SK-N-SH (cell line): ENCODE measurements at regions not wholly inside any gene's neighbourhood (a gene's known extent, or its start where the extent isn't known, plus 50 kb on each side); places are given as distances from the start of the nearest gene placed in this dataset.
"Not testable (repeated sequence)": the region's sequence is repeated elsewhere in the genome, so short reads cannot be mapped to it uniquely, and the experiment has no call there.

Experiments used
- CTCF ChIA-PET: fragments of 300-600, 350-600 bp; formaldehyde crosslinking; extraction: SDS; loops from one replicate; lab custom pipeline; 2021; lab: Yijun Ruan, JAX
- POLR2A ChIA-PET: fragments of 350-600 bp; sonication (Branson Sonifier 250); formaldehyde crosslinking; extraction: SDS; loops from one replicate; lab custom pipeline; 2020; ENCODE audit warnings: antibody characterized with exemption, inconsistent platforms; lab: Yijun Ruan, JAX
- DNase-seq: peaks from one replicate; pipeline ENCODE4 v3.0.0; 2012
- H2AFZ ChIP-seq: fragments of 200-600 bp; sonication (generic); 2 replicates; pipeline ENCODE4 v1.8.1; 2016; ENCODE audit warnings: antibody characterized with exemption, mild to moderate bottlenecking, low read depth
- H3F3A ChIP-seq: fragments of 200-600 bp; sonication (generic); replicated peaks from 2 replicates; pipeline ENCODE3; 2016; ENCODE audit warnings: antibody characterized with exemption, mild to moderate bottlenecking; ENCODE audit not compliant: insufficient read depth
- H3K27ac ChIP-seq, 2 experiments: fragments of 200-500 bp in 1 of 2; fragments of 200-600 bp in 1 of 2; sonication (Bioruptor generic) in 1 of 2; sonication (generic), shearing (Covaris generic) in 1 of 2; 2 replicates each; pipeline versions ENCODE4 v1.5.1 to v1.6.1; 2014 to 2016; ENCODE audit warnings: low read depth in 2 of 2, inconsistent platforms in 1 of 2, low read length in 1 of 2, mild to moderate bottlenecking in 1 of 2, mixed read lengths in 1 of 2
- H3K27me3 ChIP-seq: fragments of 200-600 bp; sonication (generic), shearing (Covaris generic); 2 replicates; pipeline ENCODE4 v1.6.1; 2016; ENCODE audit warnings: mixed run types; ENCODE audit not compliant: insufficient read depth
- H3K36me3 ChIP-seq, 2 experiments: fragments of 200-500 bp in 1 of 2; fragments of 200-600 bp in 1 of 2; sonication (Bioruptor generic) in 1 of 2; sonication (generic) in 1 of 2; replicated peaks in 1 of 2; 2 replicates each; pipeline versions ENCODE3 to v1.5.1; 2014 to 2016; ENCODE audit warnings: low read length in 1 of 2, mild to moderate bottlenecking in 1 of 2; ENCODE audit not compliant: insufficient read depth in 2 of 2, control insufficient read depth in 1 of 2
- H3K4me1 ChIP-seq, 2 experiments: fragments of 200-500 bp in 1 of 2; fragments of 200-600 bp in 1 of 2; sonication (Bioruptor generic) in 1 of 2; sonication (generic), shearing (Covaris generic) in 1 of 2; 2 replicates each; pipeline versions ENCODE4 v1.5.1 to v1.6.1; 2014 to 2016; ENCODE audit warnings: low read depth in 1 of 2, low read length in 1 of 2, mixed run types in 1 of 2; ENCODE audit not compliant: insufficient read depth in 2 of 2, control insufficient read depth in 1 of 2
- H3K4me2 ChIP-seq: fragments of 200-600 bp; sonication (generic), shearing (Covaris generic); 2 replicates; pipeline ENCODE4 v1.6.1; 2017; ENCODE audit warnings: mixed run types
- H3K4me3 ChIP-seq, 2 experiments: fragments of 200-500 bp in 1 of 2; fragments of 200-600 bp in 1 of 2; sonication (Bioruptor generic) in 1 of 2; sonication (generic), shearing (Covaris generic) in 1 of 2; 2 replicates each; pipeline versions ENCODE4 v1.5.1 to v1.8.1; 2014 to 2016; ENCODE audit warnings: low read depth in 2 of 2, inconsistent platforms in 1 of 2, low read length in 1 of 2, mild to moderate bottlenecking in 1 of 2, mixed read lengths in 1 of 2, moderate library complexity in 1 of 2
- H3K79me2 ChIP-seq: fragments of 200-600 bp; sonication (generic); 2 replicates; pipeline ENCODE4 v1.8.1; 2017; ENCODE audit warnings: mild to moderate bottlenecking; ENCODE audit not compliant: insufficient read depth
- H3K9ac ChIP-seq: fragments of 200-600 bp; sonication (generic); 2 replicates; pipeline ENCODE4 v1.6.1; 2017; ENCODE audit warnings: mixed run types
- H3K9me2 ChIP-seq: fragments of 200-600 bp; sonication (generic); 2 replicates; pipeline ENCODE4 v1.6.1; 2017; ENCODE audit warnings: mixed run types
- H3K9me3 ChIP-seq: fragments of 200-600 bp; sonication (generic); 2 replicates; pipeline ENCODE4 v1.6.1; 2017; ENCODE audit warnings: mixed run types, mild to moderate bottlenecking, moderate library complexity
- H4K20me1 ChIP-seq: fragments of 200-600 bp; sonication (generic); 2 replicates; pipeline ENCODE4 v1.6.1; 2017; ENCODE audit warnings: mild to moderate bottlenecking, mixed run types; ENCODE audit not compliant: insufficient read depth
- CHD2 ChIP-seq: fragments of 150-350 bp; IDR thresholded peaks from 2 replicates; pipeline ENCODE4 v1.6.1; 2018; ENCODE audit warnings: low read length; ENCODE audit not compliant: partially characterized antibody
- EZH2phosphoT487 ChIP-seq: fragments of 200-600 bp; sonication (generic); IDR thresholded peaks from 2 replicates; pipeline ENCODE4 v1.6.1; 2017; ENCODE audit warnings: low read depth, mixed run types, mild to moderate bottlenecking, antibody characterized with exemption, moderate library complexity, borderline replicate concordance
- FOSL2 ChIP-seq: IDR thresholded peaks from 2 replicates; pipeline ENCODE4 v1.4.0; 2012; ENCODE audit warnings: low read depth, mild to moderate bottlenecking, moderate library complexity, borderline replicate concordance
- JUND ChIP-seq: IDR thresholded peaks from 2 replicates; pipeline ENCODE4 v1.4.0; 2012
- MAX ChIP-seq: IDR thresholded peaks from 2 replicates; pipeline ENCODE4 v1.4.0; 2012; ENCODE audit warnings: low read depth
- REST ChIP-seq: IDR thresholded peaks from 2 replicates; pipeline ENCODE4 v1.6.1; 2012; ENCODE audit warnings: mild to moderate bottlenecking, low read depth, low read length, moderate library complexity
- RFX5 ChIP-seq: IDR thresholded peaks from 2 replicates; pipeline ENCODE4 v1.6.1; 2012; ENCODE audit warnings: mild to moderate bottlenecking, improper control_type of control experiment, low read length
- SMC3 ChIP-seq: IDR thresholded peaks from 2 replicates; pipeline ENCODE4 v1.6.1; 2012; ENCODE audit warnings: low read depth, low read length, improper control_type of control experiment
- TCF12 ChIP-seq: IDR thresholded peaks from 2 replicates; pipeline ENCODE4 v1.4.0; 2012
- USF1 ChIP-seq: IDR thresholded peaks from 2 replicates; pipeline ENCODE4 v1.4.0; 2012; ENCODE audit warnings: low read depth, borderline replicate concordance
- USF2 ChIP-seq: fragments of 150-350 bp; IDR thresholded peaks from 2 replicates; pipeline ENCODE4 v1.6.1; 2017; ENCODE audit warnings: antibody characterized with exemption, low read length, low read depth, borderline replicate concordance
- YY1 ChIP-seq: IDR thresholded peaks from 2 replicates; pipeline ENCODE4 v1.4.0; 2012; ENCODE audit warnings: low read depth, mild to moderate bottlenecking
- WGBS: methylation state at CpG from one replicate; pipeline ENCODE4 v1.1.6; 2017; ENCODE audit warnings: low lambda C conversion rate; 5-methylcytosine and 5-hydroxymethylcytosine counted together

GRCh38 chr4:126768338-126768737 is 864.4 kb upstream of the INTU start (continued):
- TF ChIP-seq REST: no peak
- no peak for TF ChIP-seq USF1
- no peak for TF ChIP-seq TCF12

GRCh38 chr4:126770811-126771553 is 861.8 kb upstream of the INTU start:
- H3K9me2 ChIP-seq, CTCF ChIA-PET, H3K4me3 ChIP-seq, H3K4me1 ChIP-seq, H3K27me3 ChIP-seq, H3K9me3 ChIP-seq, H2AFZ ChIP-seq, H3K4me2 ChIP-seq, H3K36me3 ChIP-seq, H3F3A ChIP-seq, H4K20me1 ChIP-seq, H3K79me2 ChIP-seq, H3K27ac ChIP-seq, DNase-seq, POLR2A ChIA-PET, H3K9ac ChIP-seq: not testable (repeated sequence)
- 74% methylated on average over 7 of the region's 46 CpGs for WGBS

- H3K4me1 ChIP-seq, H2AFZ ChIP-seq, H3K9me2 ChIP-seq, H3K27ac ChIP-seq, H4K20me1 ChIP-seq, H3K9ac ChIP-seq, POLR2A ChIA-PET, H3K79me2 ChIP-seq, CTCF ChIA-PET, H3F3A ChIP-seq, H3K36me3 ChIP-seq, H3K4me3 ChIP-seq, H3K4me2 ChIP-seq, H3K9me3 ChIP-seq, H3K27me3 ChIP-seq, DNase-seq: not testable (repeated sequence)
- WGBS: 85% methylated on average over 5 of the region's 5 CpGs
Measured at GRCh38 chr4:126771618-126772017, 861.1 kb upstream of the INTU start.

GRCh38 chr4:126772662-126773061 is 860.1 kb upstream of the INTU start:
- Histone ChIP-seq H3K9ac (no peak overlapping the region), H2AFZ (no peak overlapping the region; the same call in 1 of the 2 replicates), H3K36me3 (no peaks in the 10 kb centered on the region), H4K20me1 (no peaks in the 10 kb centered on the region), H3K9me3 (no peaks in the 10 kb centered on the region), H3K27me3 (no peaks in the 10 kb centered on the region), H3K9me2 (no peaks in the 10 kb centered on the region), H3F3A (no peaks in the 10 kb centered on the region), H3K27ac (no peak overlapping the region), H3K4me1 (no peaks in the 10 kb centered on the region), H3K4me2 (no peak overlapping the region), H3K4me3 (no peak overlapping the region), H3K79me2 (no peaks in the 10 kb centered on the region)
- 30% methylated on average over 3 of the region's 3 CpGs for WGBS
- TF ChIP-seq TCF12: no peak
- no peak for TF ChIP-seq MAX
- TF ChIP-seq FOSL2: no peak
- no peak for TF ChIP-seq SMC3
- no peak for TF ChIP-seq USF2
- no peak for TF ChIP-seq CHD2
- TF ChIP-seq JUND: no peak
- no peak for TF ChIP-seq YY1
- no peak for TF ChIP-seq EZH2phosphoT487
- no peak for TF ChIP-seq RFX5
- ChIA-PET CTCF (no interaction called here), POLR2A (no interaction called here)
- no peak for DNase-seq
